ENCODE measurements at regions not wholly inside any gene's neighbourhood (a gene's known extent, or its start where the extent isn't known, plus 50 kb on each side); places are given as distances from the start of the nearest gene placed in this dataset.

GRCh38 chr7:81244224-81244623 lies 325.4 kb upstream of the SEMA3C start:
- no peak for TF ChIP-seq HMGXB4 (CRISPR knock-in tag; IDR thresholded peaks at IDR 0.05; ENCODE audit: borderline replicate concordance)
- TF ChIP-seq MAFK (IDR thresholded peaks at IDR 0.05; ENCODE audit: partially characterized antibody) = peak; percentile 61
- TF ChIP-seq CEBPB (IDR thresholded peaks at IDR 0.05) = peak in 1 of 2 experiments; percentile 33; a peak in 1 of 4 replicates

GRCh38 chr7:81236560-81236959 lies 317.7 kb upstream of the SEMA3C start:
- Histone ChIP-seq H3K4me2 (no peak overlapping the region), H3K4me1 (peaks cover 7% of the 10 kb centered on the region; the same call in 2 of the 3 replicates), H3K27ac (no peak overlapping the region), H3K4me3 (no peak overlapping the region), H3K9me3 (no peaks in the 10 kb centered on the region)
- TF ChIP-seq KDM5A (IDR thresholded peaks at IDR 0.05) (no peak), POLR2A (IDR thresholded peaks at IDR 0.05; ENCODE audit: low read length) (no peak), SMC3 (IDR thresholded peaks at IDR 0.05) (no peak), HOXB5 (CRISPR knock-in tag; IDR thresholded peaks at IDR 0.05) (no peak), NPAS2 (CRISPR knock-in tag; IDR thresholded peaks at IDR 0.05; ENCODE audit: borderline replicate concordance) (no peak), ELK1 (IDR thresholded peaks at IDR 0.05; ENCODE audit: low read depth, low read length) (no peak), ZFP36 (IDR thresholded peaks at IDR 0.05; ENCODE audit: borderline replicate concordance, partially characterized antibody) (no peak)
- ChIA-PET POLR2A (no interaction called here), CTCF (no interaction called here)
- FAIRE-seq = no peak
- WGBS (ENCODE audit: missing lambda C conversion rate) = 85% methylated on average over 2 of the region's 2 CpGs
- no peak for ATAC-seq
- DNase-seq (ENCODE audit: low read depth in 1 of 2, low spot score in 1 of 2) = no peak

More at GRCh38 chr7:81244224-81244623, 325.4 kb upstream of the SEMA3C start:
- ChIA-PET CTCF (no interaction called here), POLR2A (no interaction called here)
- H3K9me3 ChIP-seq = 0 out of 3 replicates have a peak, but pooled peaks cover 3% of the 10 kb centered on the region
- FAIRE-seq (peak; percentile 49), ATAC-seq (no peak), DNase-seq (ENCODE audit: low read depth in 1 of 2, low spot score in 1 of 2) (peak in 1 of 2 experiments; percentile 61)
- H3K27ac ChIP-seq = no peak overlapping the region
- H3K4me3 ChIP-seq = no peak overlapping the region
- H3K4me2 ChIP-seq = no peak overlapping the region
- WGBS (ENCODE audit: missing lambda C conversion rate) = 89% methylated on average over 3 of the region's 3 CpGs
- peaks cover 10% of the 10 kb centered on the region; the same call in 2 of the 3 replicates for H3K4me1 ChIP-seq

- no peak for FAIRE-seq
- CTCF ChIA-PET = no interaction called here
Measured at GRCh38 chr7:81235997-81236396, 317.1 kb upstream of the SEMA3C start.

GRCh38 chr7:81234896-81235295 lies 316.0 kb upstream of the SEMA3C start:
- no peak for FAIRE-seq
- ATAC-seq = no peak
- no peak overlapping the region for H3K4me3 ChIP-seq
- no peak for DNase-seq (ENCODE audit: low read depth in 1 of 2, low spot score in 1 of 2)
- ChIA-PET CTCF (interaction anchor here (1.0 kb wide), 1 partner anchor 235 kb away, joined by 3 read pairs; no protein-coding TSS in a partner anchor), POLR2A (no interaction called here)
- no peak overlapping the region for H3K4me2 ChIP-seq
- H3K4me1 ChIP-seq = peaks cover 7% of the 10 kb centered on the region; the same call in 2 of the 3 replicates
- no peak overlapping the region for H3K27ac ChIP-seq
- 93% methylated on average over 1 of the region's 1 CpG for WGBS (ENCODE audit: missing lambda C conversion rate)
- TF ChIP-seq RFX5 (IDR thresholded peaks at IDR 0.05) = no peak
- no peak for TF ChIP-seq JUNB (IDR thresholded peaks at IDR 0.05)
- TF ChIP-seq CTCF (IDR thresholded peaks at IDR 0.05) = no peak
- TF ChIP-seq EHMT2 (IDR thresholded peaks at IDR 0.05; ENCODE audit: low read depth) = no peak
- TF ChIP-seq HDAC2 (IDR thresholded peaks at IDR 0.05) = no peak
- no peak for TF ChIP-seq ELK1 (IDR thresholded peaks at IDR 0.05; ENCODE audit: low read depth, low read length)
- no peak for TF ChIP-seq RNF2 (IDR thresholded peaks at IDR 0.05; ENCODE audit: borderline replicate concordance, low read depth)
- TF ChIP-seq HMGXB4 (CRISPR knock-in tag; IDR thresholded peaks at IDR 0.05; ENCODE audit: borderline replicate concordance) = no peak
- no peak for TF ChIP-seq HEYL (CRISPR knock-in tag; IDR thresholded peaks at IDR 0.05)
- no peak for TF ChIP-seq MAX (IDR thresholded peaks at IDR 0.05)
- no peaks in the 10 kb centered on the region for H3K9me3 ChIP-seq

More at GRCh38 chr7:81235997-81236396, 317.1 kb upstream of the SEMA3C start:
- Histone ChIP-seq H3K4me2 (no peak overlapping the region), H3K27ac (no peak overlapping the region), H3K4me1 (peaks cover 7% of the 10 kb centered on the region; the same call in 2 of the 3 replicates), H3K9me3 (no peaks in the 10 kb centered on the region), H3K4me3 (no peak overlapping the region)
- 92% methylated on average over 5 of the region's 5 CpGs for WGBS (ENCODE audit: missing lambda C conversion rate)
- DNase-seq (ENCODE audit: low read depth in 1 of 2, low spot score in 1 of 2) (no peak), ATAC-seq (no peak)
- no peak for TF ChIP-seq MYC (IDR thresholded peaks at IDR 0.05; ENCODE audit: borderline replicate concordance, low read length)
- no peak for TF ChIP-seq FOSB (CRISPR knock-in tag; IDR thresholded peaks at IDR 0.05)
- TF ChIP-seq HOXB13 (CRISPR knock-in tag; IDR thresholded peaks at IDR 0.05; ENCODE audit: low read depth) = no peak
- TF ChIP-seq RFX5 (IDR thresholded peaks at IDR 0.05) = no peak
- TF ChIP-seq GATA3 (IDR thresholded peaks at IDR 0.05; ENCODE audit: borderline replicate concordance) = no peak
- no peak for TF ChIP-seq MAX (IDR thresholded peaks at IDR 0.05)
- no peak for TF ChIP-seq ZNF302 (CRISPR knock-in tag; IDR thresholded peaks at IDR 0.05)
- POLR2A ChIA-PET = no interaction called here
